Neural progenitor cell (in vitro differentiated cells): ENCODE measurements at regions not wholly inside any gene's neighbourhood (a gene's known extent, or its start where the extent isn't known, plus 50 kb on each side); places are given as distances from the start of the nearest gene placed in this dataset.

Experiments used
- EZH2phosphoT487 ChIP-seq: fragments of 200-600 bp; sonication (generic); IDR thresholded peaks from 2 replicates; pipeline ENCODE4 v1.6.1; 2017; ENCODE audit warnings: antibody characterized with exemption
- TF ChIP-seq, protein P1 (sequence below): fragments of 200-600 bp; sonication (generic); IDR thresholded peaks from 2 replicates; pipeline ENCODE4 v1.5.1; 2017; ENCODE audit warnings: antibody characterized with exemption, mild to moderate bottlenecking

DNA sequence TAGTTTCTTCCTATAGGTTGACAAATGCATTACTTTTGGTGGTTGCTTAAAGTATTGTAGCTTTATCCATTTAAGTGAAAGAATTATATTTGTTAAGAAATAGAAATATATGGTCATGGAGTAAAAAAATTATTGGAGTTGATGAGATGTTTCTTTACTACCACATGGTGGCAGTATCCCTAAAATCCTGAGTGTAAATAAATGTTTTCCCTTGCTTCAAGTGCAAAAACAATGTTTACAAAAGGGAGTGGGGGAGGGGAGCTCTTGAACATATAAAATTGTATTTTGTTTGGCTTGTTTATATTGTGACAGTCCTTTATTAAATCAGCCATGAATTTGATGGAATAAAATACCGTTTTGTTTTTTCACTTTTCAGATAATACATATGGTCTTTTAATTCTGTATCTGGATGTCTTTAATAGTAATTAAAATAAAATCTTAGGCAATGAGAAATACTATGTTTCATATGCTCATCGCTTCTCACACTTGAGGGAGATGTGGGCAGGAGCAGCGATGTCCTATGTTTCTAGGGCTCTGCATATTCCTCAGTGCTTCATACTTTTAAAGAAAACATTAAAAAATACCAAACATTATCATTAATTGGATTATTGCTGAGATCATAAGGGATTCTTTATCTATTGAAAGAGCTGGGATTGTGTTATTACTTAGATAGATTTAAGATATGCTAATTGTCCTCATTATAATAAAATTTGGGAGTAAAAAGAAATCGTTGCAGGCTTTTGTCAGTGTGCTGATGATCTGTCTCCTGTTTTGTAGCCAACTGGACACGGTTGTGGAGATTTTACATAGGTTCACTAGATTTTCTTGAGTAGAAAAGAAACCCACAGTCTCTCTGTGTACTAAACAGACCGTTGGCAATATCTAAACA, 349.7 kb downstream of the TUSC7 start:
- TF ChIP-seq, protein P1, sequence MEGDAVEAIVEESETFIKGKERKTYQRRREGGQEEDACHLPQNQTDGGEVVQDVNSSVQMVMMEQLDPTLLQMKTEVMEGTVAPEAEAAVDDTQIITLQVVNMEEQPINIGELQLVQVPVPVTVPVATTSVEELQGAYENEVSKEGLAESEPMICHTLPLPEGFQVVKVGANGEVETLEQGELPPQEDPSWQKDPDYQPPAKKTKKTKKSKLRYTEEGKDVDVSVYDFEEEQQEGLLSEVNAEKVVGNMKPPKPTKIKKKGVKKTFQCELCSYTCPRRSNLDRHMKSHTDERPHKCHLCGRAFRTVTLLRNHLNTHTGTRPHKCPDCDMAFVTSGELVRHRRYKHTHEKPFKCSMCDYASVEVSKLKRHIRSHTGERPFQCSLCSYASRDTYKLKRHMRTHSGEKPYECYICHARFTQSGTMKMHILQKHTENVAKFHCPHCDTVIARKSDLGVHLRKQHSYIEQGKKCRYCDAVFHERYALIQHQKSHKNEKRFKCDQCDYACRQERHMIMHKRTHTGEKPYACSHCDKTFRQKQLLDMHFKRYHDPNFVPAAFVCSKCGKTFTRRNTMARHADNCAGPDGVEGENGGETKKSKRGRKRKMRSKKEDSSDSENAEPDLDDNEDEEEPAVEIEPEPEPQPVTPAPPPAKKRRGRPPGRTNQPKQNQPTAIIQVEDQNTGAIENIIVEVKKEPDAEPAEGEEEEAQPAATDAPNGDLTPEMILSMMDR, result peak; percentile 73
- TF ChIP-seq EZH2phosphoT487, result no peak
